Neural progenitor cell (in vitro differentiated cells): ENCODE measurements at regions not wholly inside any gene's neighbourhood (a gene's known extent, or its start where the extent isn't known, plus 50 kb on each side); places are given as distances from the start of the nearest gene placed in this dataset.

Source experiments
- DNase-seq: peaks from one replicate; pipeline ENCODE4 v3.0.0-alpha.2; 2016; ENCODE audit warnings: low spot score
- H2AFZ ChIP-seq: fragments of 200-600 bp; sonication (generic); replicated peaks from 2 replicates; pipeline ENCODE4 v1.6.1; 2016; ENCODE audit warnings: antibody characterized with exemption
- H3F3A ChIP-seq: fragments of 200-600 bp; sonication (generic); 2 replicates; pipeline ENCODE4 v1.6.1; 2016; ENCODE audit warnings: antibody characterized with exemption, low read depth
- H3K27ac ChIP-seq: fragments of 200-600 bp; sonication (generic); 2 replicates; pipeline ENCODE4 v1.5.1; 2016; ENCODE audit warnings: mild to moderate bottlenecking
- H3K27me3 ChIP-seq: fragments of 200-600 bp; sonication (generic); 2 replicates; pipeline ENCODE4 v1.6.1; 2016; ENCODE audit warnings: mild to moderate bottlenecking, moderate library complexity
- H3K36me3 ChIP-seq: fragments of 200-600 bp; sonication (generic); 2 replicates; pipeline ENCODE4 v1.5.1; 2016
- H3K4me1 ChIP-seq: fragments of 200-600 bp; sonication (generic); 2 replicates; pipeline ENCODE4 v1.6.1; 2016; ENCODE audit warnings: mixed run types
- H3K4me2 ChIP-seq: fragments of 200-600 bp; sonication (generic); 2 replicates; pipeline ENCODE4 v1.6.1; 2016
- H3K4me3 ChIP-seq: fragments of 200-600 bp; sonication (generic); 2 replicates; pipeline ENCODE4 v1.5.1; 2016
- H3K79me2 ChIP-seq: fragments of 200-600 bp; sonication (generic); 2 replicates; pipeline ENCODE4 v1.6.1; 2016; ENCODE audit warnings: low read depth
- H3K9ac ChIP-seq: fragments of 200-600 bp; sonication (generic); 2 replicates; pipeline ENCODE4 v1.6.1; 2016
- H3K9me3 ChIP-seq: fragments of 200-600 bp; sonication (generic); 2 replicates; pipeline ENCODE4 v1.5.1; 2016; ENCODE audit warnings: low read depth
- H4K20me1 ChIP-seq: fragments of 200-600 bp; sonication (generic); 2 replicates; pipeline ENCODE4 v1.6.1; 2016; ENCODE audit warnings: low read depth
- H3K27ac Mint-ChIP-seq: 3 replicates; pipeline ENCODE4 v1.8.0; 2021; ENCODE audit warnings: mixed read lengths
- H3K27me3 Mint-ChIP-seq: 2 replicates; pipeline ENCODE4 v1.8.0; 2022; ENCODE audit warnings: low read depth, mild to moderate bottlenecking, inconsistent platforms, moderate library complexity, mixed read lengths; ENCODE audit not compliant: insufficient read depth
- H3K36me3 Mint-ChIP-seq: 3 replicates; pipeline ENCODE4 v1.8.0; 2021; ENCODE audit warnings: mixed read lengths
- H3K4me1 Mint-ChIP-seq: 3 replicates; pipeline ENCODE4 v1.8.0; 2021; ENCODE audit warnings: mixed read lengths
- H3K4me3 Mint-ChIP-seq: 3 replicates; pipeline ENCODE4 v1.8.0; 2021; ENCODE audit warnings: mild to moderate bottlenecking, moderate library complexity, mixed read lengths
- H3K9me3 Mint-ChIP-seq: 3 replicates; pipeline ENCODE4 v1.8.0; 2020; ENCODE audit warnings: mixed read lengths
- EZH2 ChIP-seq: fragments of 200-600 bp; sonication (generic); IDR thresholded peaks from 2 replicates; pipeline ENCODE4 v1.6.1; 2017; ENCODE audit warnings: antibody characterized with exemption, mild to moderate bottlenecking, moderate library complexity
- EZH2phosphoT487 ChIP-seq: fragments of 200-600 bp; sonication (generic); IDR thresholded peaks from 2 replicates; pipeline ENCODE4 v1.6.1; 2017; ENCODE audit warnings: antibody characterized with exemption
- TF ChIP-seq, protein P1 (sequence below): fragments of 200-600 bp; sonication (generic); IDR thresholded peaks from 2 replicates; pipeline ENCODE4 v1.5.1; 2017; ENCODE audit warnings: antibody characterized with exemption, mild to moderate bottlenecking

DNA sequence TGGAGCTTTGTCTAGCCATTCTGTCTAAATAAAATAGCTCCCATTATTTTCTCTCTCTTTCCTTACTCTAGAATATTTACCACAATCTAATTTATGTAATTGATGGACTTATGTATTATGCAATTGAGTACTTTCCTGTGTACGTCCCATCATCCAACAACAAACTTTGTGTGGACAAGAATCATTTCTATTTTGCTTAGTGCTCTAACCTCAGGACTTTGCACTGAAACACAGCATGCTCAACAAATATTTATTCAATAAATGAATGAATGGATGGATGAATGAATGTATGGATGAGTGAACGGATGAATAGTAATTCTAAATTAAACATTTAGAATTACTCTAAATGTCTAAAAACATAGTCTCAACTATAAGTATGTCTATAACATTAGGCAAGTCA, 115.2 kb upstream of the RORA start:
- no peaks in the 10 kb centered on the region for H3K36me3 ChIP-seq
- H3K4me2 ChIP-seq, result no peak overlapping the region
- H3K4me1 ChIP-seq, result no peaks in the 10 kb centered on the region
- H3K9me3 Mint-ChIP-seq, result peaks cover 5% of the 10 kb centered on the region
- no peak overlapping the region for H3K4me3 ChIP-seq
- no peaks in the 10 kb centered on the region for H3K79me2 ChIP-seq
- H3K4me1 Mint-ChIP-seq, result no peaks in the 10 kb centered on the region
- H3K27me3 Mint-ChIP-seq, result peaks cover 2% of the 10 kb centered on the region
- H3K27ac ChIP-seq, result no peak overlapping the region
- no peak overlapping the region for H2AFZ ChIP-seq
- H3K4me3 Mint-ChIP-seq, result no peak overlapping the region
- no peaks in the 10 kb centered on the region for H3K36me3 Mint-ChIP-seq
- H3K27me3 ChIP-seq, result no peaks in the 10 kb centered on the region
- H3K9ac ChIP-seq, result no peak overlapping the region
- no peaks in the 10 kb centered on the region for H3F3A ChIP-seq
- TF ChIP-seq EZH2phosphoT487 (no peak), EZH2 (no peak)
- TF ChIP-seq, protein P1, sequence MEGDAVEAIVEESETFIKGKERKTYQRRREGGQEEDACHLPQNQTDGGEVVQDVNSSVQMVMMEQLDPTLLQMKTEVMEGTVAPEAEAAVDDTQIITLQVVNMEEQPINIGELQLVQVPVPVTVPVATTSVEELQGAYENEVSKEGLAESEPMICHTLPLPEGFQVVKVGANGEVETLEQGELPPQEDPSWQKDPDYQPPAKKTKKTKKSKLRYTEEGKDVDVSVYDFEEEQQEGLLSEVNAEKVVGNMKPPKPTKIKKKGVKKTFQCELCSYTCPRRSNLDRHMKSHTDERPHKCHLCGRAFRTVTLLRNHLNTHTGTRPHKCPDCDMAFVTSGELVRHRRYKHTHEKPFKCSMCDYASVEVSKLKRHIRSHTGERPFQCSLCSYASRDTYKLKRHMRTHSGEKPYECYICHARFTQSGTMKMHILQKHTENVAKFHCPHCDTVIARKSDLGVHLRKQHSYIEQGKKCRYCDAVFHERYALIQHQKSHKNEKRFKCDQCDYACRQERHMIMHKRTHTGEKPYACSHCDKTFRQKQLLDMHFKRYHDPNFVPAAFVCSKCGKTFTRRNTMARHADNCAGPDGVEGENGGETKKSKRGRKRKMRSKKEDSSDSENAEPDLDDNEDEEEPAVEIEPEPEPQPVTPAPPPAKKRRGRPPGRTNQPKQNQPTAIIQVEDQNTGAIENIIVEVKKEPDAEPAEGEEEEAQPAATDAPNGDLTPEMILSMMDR, result no peak
- DNase-seq, result no peak
- no peak overlapping the region for H3K27ac Mint-ChIP-seq
- no peaks in the 10 kb centered on the region for H3K9me3 ChIP-seq
- H4K20me1 ChIP-seq, result no peaks in the 10 kb centered on the region

DNA sequence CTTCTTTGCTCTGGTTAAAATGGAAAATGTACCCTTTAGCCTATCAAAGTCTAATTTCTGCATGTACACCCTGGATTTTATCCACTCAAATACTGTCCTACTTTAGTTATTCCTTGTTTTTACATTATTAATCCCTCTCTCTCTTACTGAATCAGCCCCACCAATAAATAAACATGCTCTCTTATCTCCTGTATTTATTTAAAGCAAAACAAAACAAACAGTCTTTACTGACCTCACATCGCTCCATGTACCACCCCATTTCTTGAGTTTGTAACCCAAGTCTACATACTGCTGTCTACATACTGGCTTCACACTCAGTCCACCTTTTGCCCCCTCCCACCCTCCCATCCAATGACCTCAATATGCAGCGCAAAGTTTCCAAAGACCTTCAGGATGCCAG, 113.3 kb upstream of the RORA start:
- Histone ChIP-seq H3K27ac (no peak overlapping the region), H3K4me3 (no peak overlapping the region), H3K36me3 (no peaks in the 10 kb centered on the region), H3K4me1 (no peaks in the 10 kb centered on the region), H2AFZ (no peak overlapping the region), H3K79me2 (no peaks in the 10 kb centered on the region), H3K4me2 (no peak overlapping the region), H3K9me3 (no peaks in the 10 kb centered on the region), H3K27me3 (no peaks in the 10 kb centered on the region), H3K9ac (no peak overlapping the region), H4K20me1 (no peaks in the 10 kb centered on the region), H3F3A (no peaks in the 10 kb centered on the region)
- no peak for DNase-seq
- Mint-ChIP-seq H3K4me3 (no peak overlapping the region), H3K36me3 (no peaks in the 10 kb centered on the region), H3K27ac (no peak overlapping the region), H3K9me3 (peaks cover 5% of the 10 kb centered on the region), H3K27me3 (peaks cover 2% of the 10 kb centered on the region), H3K4me1 (no peaks in the 10 kb centered on the region)
- TF ChIP-seq EZH2phosphoT487 (no peak), EZH2 (no peak)
- TF ChIP-seq, protein P1, result no peak

DNA sequence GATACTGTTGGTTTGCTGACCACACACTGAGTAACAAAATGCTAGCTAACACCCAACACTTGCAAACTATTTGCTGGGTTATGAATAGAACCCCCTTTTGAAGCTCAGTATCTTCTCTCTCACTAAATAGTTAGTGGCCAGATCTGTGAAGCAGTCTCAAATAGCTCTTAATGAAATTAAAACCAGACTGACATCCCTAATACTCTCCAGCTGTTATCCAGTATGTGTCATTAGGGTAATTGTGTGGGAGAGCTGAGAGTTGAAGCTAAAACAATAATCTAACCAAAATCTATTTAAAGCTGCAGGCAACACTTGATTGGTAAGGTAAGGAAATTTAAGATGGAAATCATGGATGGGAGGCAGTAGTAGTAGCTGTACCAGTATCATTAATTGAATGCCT, 110.4 kb upstream of the RORA start:
- Mint-ChIP-seq H3K4me1 (no peaks in the 10 kb centered on the region), H3K27me3 (peaks cover 2% of the 10 kb centered on the region), H3K27ac (no peak overlapping the region), H3K4me3 (no peak overlapping the region), H3K9me3 (peaks cover 5% of the 10 kb centered on the region), H3K36me3 (no peaks in the 10 kb centered on the region)
- no peak for TF ChIP-seq EZH2
- TF ChIP-seq EZH2phosphoT487, result no peak
- TF ChIP-seq, protein P1, result no peak
- Histone ChIP-seq H3K9me3 (no peaks in the 10 kb centered on the region), H3K4me3 (no peak overlapping the region), H3K79me2 (no peaks in the 10 kb centered on the region), H3K27ac (no peak overlapping the region), H2AFZ (no peak overlapping the region), H3F3A (no peaks in the 10 kb centered on the region), H3K9ac (no peak overlapping the region), H3K27me3 (no peaks in the 10 kb centered on the region), H4K20me1 (no peaks in the 10 kb centered on the region), H3K36me3 (no peaks in the 10 kb centered on the region), H3K4me2 (no peak overlapping the region), H3K4me1 (no peaks in the 10 kb centered on the region)
- no peak for DNase-seq

DNA sequence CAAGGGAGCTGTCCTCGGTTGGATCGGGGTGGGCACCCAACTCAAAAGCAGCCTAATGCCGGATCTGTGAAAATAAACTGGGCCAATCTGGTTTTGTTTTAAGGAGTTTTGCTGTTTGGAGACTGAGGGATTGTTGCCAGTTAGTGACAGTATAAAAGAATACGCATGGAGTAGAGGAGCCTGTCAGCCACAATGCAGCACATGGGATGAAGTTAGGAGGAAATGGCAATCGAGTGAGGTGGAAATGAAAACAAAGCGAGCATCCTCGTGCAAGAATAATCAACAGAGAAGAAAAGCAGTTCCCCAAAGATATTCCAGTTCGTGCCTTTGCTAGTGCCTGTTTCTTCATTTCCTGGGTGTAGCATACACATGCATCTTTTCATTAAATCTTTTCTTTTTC, 108.4 kb upstream of the RORA start:
- Histone ChIP-seq H3K27me3 (no peaks in the 10 kb centered on the region), H3K4me3 (no peak overlapping the region), H3F3A (no peaks in the 10 kb centered on the region), H3K36me3 (no peaks in the 10 kb centered on the region), H3K4me2 (no peak overlapping the region), H3K9ac (no peak overlapping the region), H3K27ac (no peak overlapping the region), H4K20me1 (no peaks in the 10 kb centered on the region), H3K9me3 (no peaks in the 10 kb centered on the region), H3K79me2 (no peaks in the 10 kb centered on the region), H3K4me1 (no peaks in the 10 kb centered on the region), H2AFZ (no peak overlapping the region)
- DNase-seq, result no peak
- Mint-ChIP-seq H3K4me3 (no peak overlapping the region), H3K9me3 (peaks cover 3% of the 10 kb centered on the region), H3K4me1 (no peaks in the 10 kb centered on the region), H3K36me3 (no peaks in the 10 kb centered on the region), H3K27me3 (peaks cover 2% of the 10 kb centered on the region), H3K27ac (no peak overlapping the region)
- TF ChIP-seq EZH2, result no peak
- TF ChIP-seq, protein P1, result no peak
- TF ChIP-seq EZH2phosphoT487, result no peak
